ENCODE measurements at regions not wholly inside any gene's neighbourhood (a gene's known extent, or its start where the extent isn't known, plus 50 kb on each side); places are given as distances from the start of the nearest gene placed in this dataset.

DNA sequence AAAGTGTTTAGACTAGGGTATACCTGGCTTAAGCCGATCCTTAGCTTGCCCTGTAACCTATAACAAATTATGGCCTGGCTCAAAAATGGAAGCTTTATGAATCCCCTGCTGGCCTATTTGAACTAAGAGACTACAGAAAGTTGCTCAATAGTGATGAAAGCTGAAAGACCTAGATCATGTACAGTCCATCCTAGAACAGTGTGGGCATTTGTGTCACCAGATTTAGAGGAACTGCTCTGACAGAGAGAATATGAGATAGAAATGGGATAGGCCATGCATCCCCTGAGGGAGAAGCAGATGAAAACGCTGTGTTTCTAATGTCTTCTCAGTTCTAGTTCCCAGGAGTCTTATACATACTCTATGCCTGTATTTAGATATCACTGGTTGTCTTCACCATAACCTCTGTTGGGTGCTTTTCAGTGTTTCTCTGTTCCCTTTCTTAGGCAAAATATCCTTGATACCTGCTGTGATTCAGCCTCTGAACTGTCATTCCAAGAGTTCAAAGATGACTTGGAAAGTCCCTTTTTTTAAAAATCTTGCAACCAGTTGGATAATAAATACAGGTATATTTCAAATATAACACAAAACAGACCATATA is 246.9 kb upstream of the SLC39A10 start:
- TF ChIP-seq SP1 (IDR thresholded peaks at IDR 0.05; ENCODE audit: low read depth) = no peak
- TF ChIP-seq POLR2AphosphoS5 (IDR thresholded peaks at IDR 0.05; ENCODE audit: low read depth, low read length) = no peak
- TF ChIP-seq, protein P1, sequence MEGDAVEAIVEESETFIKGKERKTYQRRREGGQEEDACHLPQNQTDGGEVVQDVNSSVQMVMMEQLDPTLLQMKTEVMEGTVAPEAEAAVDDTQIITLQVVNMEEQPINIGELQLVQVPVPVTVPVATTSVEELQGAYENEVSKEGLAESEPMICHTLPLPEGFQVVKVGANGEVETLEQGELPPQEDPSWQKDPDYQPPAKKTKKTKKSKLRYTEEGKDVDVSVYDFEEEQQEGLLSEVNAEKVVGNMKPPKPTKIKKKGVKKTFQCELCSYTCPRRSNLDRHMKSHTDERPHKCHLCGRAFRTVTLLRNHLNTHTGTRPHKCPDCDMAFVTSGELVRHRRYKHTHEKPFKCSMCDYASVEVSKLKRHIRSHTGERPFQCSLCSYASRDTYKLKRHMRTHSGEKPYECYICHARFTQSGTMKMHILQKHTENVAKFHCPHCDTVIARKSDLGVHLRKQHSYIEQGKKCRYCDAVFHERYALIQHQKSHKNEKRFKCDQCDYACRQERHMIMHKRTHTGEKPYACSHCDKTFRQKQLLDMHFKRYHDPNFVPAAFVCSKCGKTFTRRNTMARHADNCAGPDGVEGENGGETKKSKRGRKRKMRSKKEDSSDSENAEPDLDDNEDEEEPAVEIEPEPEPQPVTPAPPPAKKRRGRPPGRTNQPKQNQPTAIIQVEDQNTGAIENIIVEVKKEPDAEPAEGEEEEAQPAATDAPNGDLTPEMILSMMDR (IDR thresholded peaks at IDR 0.05 in 2 of 3, conservative IDR thresholded peaks at IDR 0.05 in 1 of 3; ENCODE audit: borderline replicate concordance in 1 of 3, insufficient read depth in 1 of 3, low read depth in 2 of 3, low read length in 2 of 3) = no peak

Measured in HCT116 (cell line).